HCT116 (cell line): ENCODE measurements at regions not wholly inside any gene's neighbourhood (a gene's known extent, or its start where the extent isn't known, plus 50 kb on each side); places are given as distances from the start of the nearest gene placed in this dataset.

Experiments used
- ATAC-seq: fragments of 200-7000 bp; cut with Tn5 transposase; 2 replicates; pipeline ENCODE4 v1.9.1; 2020; ENCODE audit warnings: mild to moderate bottlenecking, moderate library complexity
- BruUV-seq: library from RNA; stranded (reverse); fragments of 400-500 nt; replicated peaks from 2 replicates; lab custom pipeline; 2021; lab: Mats Ljungman, UMichigan
- CTCF ChIA-PET: fragments of 300-600 bp; sonication (Branson Sonifier 250); formaldehyde crosslinking; loops from one replicate; lab custom pipeline; 2021; ENCODE audit warnings: antibody characterized with exemption; lab: Charles Lee
- POLR2A ChIA-PET: fragments of 300-600, 350-600 bp; sonication (Branson Sonifier 250); formaldehyde crosslinking; loops from one replicate; lab custom pipeline; 2021; ENCODE audit warnings: antibody characterized with exemption; lab: Charles Lee
- RAD21 ChIA-PET, 2 experiments: fragments of 300-600 bp; sonication (Branson Sonifier 250); formaldehyde crosslinking; loops; one replicate each; lab custom pipeline; 2023; ENCODE audit warnings: low total read pairs in 2 of 2; ENCODE audit not compliant: uncharacterized antibody in 2 of 2, unreplicated experiment in 2 of 2, low non-redundant PET in 1 of 2; lab: Charles Lee
- DNase-seq: peaks from one replicate; pipeline ENCODE4 v3.0.0-alpha.2; 2010; ENCODE audit warnings: low read depth, low spot score
- H2AFZ ChIP-seq: fragments of 200-600 bp; shearing (Covaris generic), sonication (generic); 2 replicates; pipeline ENCODE4 v1.6.1; 2017; ENCODE audit warnings: low read depth, mixed run types, mixed read lengths, antibody characterized with exemption, low read length; ENCODE audit not compliant: poor library complexity, severe bottlenecking
- H3K27ac ChIP-seq: 2 replicates; pipeline ENCODE4 v1.5.1; 2012; ENCODE audit warnings: low read depth, low read length
- H3K27me3 ChIP-seq: fragments of 200-600 bp; sonication (generic); 2 replicates; pipeline ENCODE4 v1.6.1; 2016; ENCODE audit warnings: mixed run types, low read length, mixed read lengths; ENCODE audit not compliant: insufficient read depth
- H3K36me3 ChIP-seq, 2 experiments: fragments of 200-500 bp in 1 of 2; fragments of 200-600 bp in 1 of 2; sonication (Bioruptor generic) in 1 of 2; sonication (generic) in 1 of 2; 2 replicates each; pipeline versions ENCODE4 v1.5.1 to v1.6.1; 2014 to 2016; ENCODE audit warnings: low read length in 2 of 2, inconsistent platforms in 1 of 2, mixed read lengths in 1 of 2, mixed run types in 1 of 2; ENCODE audit not compliant: insufficient read depth in 2 of 2, control insufficient read depth in 1 of 2
- H3K4me1 ChIP-seq, 2 experiments: fragments of 200-600 bp in 1 of 2; sonication (generic) in 1 of 2; 2 replicates each; pipeline versions ENCODE4 v1.5.1 to v1.6.1; 2012 to 2017; ENCODE audit warnings: low read length in 2 of 2, inconsistent platforms in 1 of 2, mild to moderate bottlenecking in 1 of 2, mixed read lengths in 1 of 2, mixed run types in 1 of 2, moderate library complexity in 1 of 2; ENCODE audit not compliant: insufficient read depth in 2 of 2, control insufficient read depth in 1 of 2
- H3K4me2 ChIP-seq: fragments of 200-600 bp; sonication (generic); 2 replicates; pipeline ENCODE4 v1.6.1; 2017; ENCODE audit warnings: mixed run types, low read length, mixed read lengths
- H3K4me3 ChIP-seq, 2 experiments: fragments of 200-600 bp in 1 of 2; sonication (generic) in 1 of 2; replicated peaks in 1 of 2; 2 replicates each; pipeline ENCODE4 v1.5.1; 2011 to 2016; ENCODE audit warnings: low read length in 2 of 2, control low read depth in 1 of 2, low read depth in 1 of 2, mild to moderate bottlenecking in 1 of 2, mixed read lengths in 1 of 2, mixed run types in 1 of 2
- H3K79me2 ChIP-seq: fragments of 200-600 bp; sonication (generic); 2 replicates; pipeline ENCODE4 v1.6.1; 2017; ENCODE audit warnings: mild to moderate bottlenecking, mixed run types, low read length, moderate library complexity, mixed read lengths; ENCODE audit not compliant: insufficient read depth
- H3K9ac ChIP-seq: fragments of 200-600 bp; sonication (generic); 2 replicates; pipeline ENCODE4 v1.6.1; 2016; ENCODE audit warnings: low read length, mixed read lengths
- H3K9me2 ChIP-seq: fragments of 200-600 bp; sonication (generic), shearing (Covaris generic); 2 replicates; pipeline ENCODE4 v1.6.1; 2017; ENCODE audit warnings: mixed run types, mild to moderate bottlenecking, moderate library complexity; ENCODE audit not compliant: insufficient read depth
- H3K9me3 ChIP-seq, 2 experiments: fragments of 200-500 bp in 1 of 2; fragments of 200-600 bp in 1 of 2; sonication (Bioruptor generic) in 1 of 2; sonication (generic) in 1 of 2; 2 replicates each; pipeline ENCODE4 v1.6.1; 2014 to 2017; ENCODE audit warnings: low read length in 2 of 2, mixed read lengths in 2 of 2, inconsistent platforms in 1 of 2, low read depth in 1 of 2, mild to moderate bottlenecking in 1 of 2, mixed run types in 1 of 2, moderate library complexity in 1 of 2; ENCODE audit not compliant: control insufficient read depth in 1 of 2, insufficient read depth in 1 of 2
- H4K20me1 ChIP-seq: fragments of 200-600 bp; sonication (generic), shearing (Covaris generic); 2 replicates; pipeline ENCODE4 v1.6.1; 2017; ENCODE audit warnings: mixed run types, mild to moderate bottlenecking, moderate library complexity; ENCODE audit not compliant: insufficient read depth
- CBX3 ChIP-seq: IDR thresholded peaks from 2 replicates; pipeline ENCODE4 v1.6.1; 2012; ENCODE audit warnings: low read depth
- CEBPB ChIP-seq: IDR thresholded peaks from 2 replicates; pipeline ENCODE4 v1.6.1; 2012; ENCODE audit warnings: low read depth
- EZH2 ChIP-seq: fragments of 200-600 bp; sonication (generic); IDR thresholded peaks from 2 replicates; pipeline ENCODE4 v1.6.1; 2017; ENCODE audit warnings: antibody characterized with exemption, mixed run types
- FOSL1 ChIP-seq: IDR thresholded peaks from 2 replicates; pipeline ENCODE4 v1.6.1; 2012; ENCODE audit warnings: low read depth
- JUND ChIP-seq: IDR thresholded peaks from 2 replicates; pipeline ENCODE4 v1.6.1; 2012
- TCF7L2 ChIP-seq: IDR thresholded peaks from 2 replicates; pipeline ENCODE4 v1.7.0; 2011; ENCODE audit warnings: borderline replicate concordance, inconsistent platforms; ENCODE audit not compliant: insufficient read depth, insufficient read length; ENCODE audit errors: extremely low read depth
- intact Hi-C: fragments of 100-400 bp; cut with micrococcal nuclease; formaldehyde crosslinking; loops from 2 replicates; pipeline ENCODE4 v1.10.0; 2022
- TF ChIP-seq, protein P1 (sequence below): IDR thresholded peaks from 2 replicates; pipeline ENCODE4 v1.6.1; 2012; ENCODE audit warnings: low read depth
- TF ChIP-seq, protein P2 (sequence below): IDR thresholded peaks from 2 replicates; pipeline ENCODE4 v1.6.1; 2012
- TF ChIP-seq, protein P3 (sequence below): IDR thresholded peaks from 2 replicates; pipeline ENCODE4 v1.6.1; 2012
- TF ChIP-seq, protein P4 (sequence below), 3 experiments: fragments of 200-600 bp in 1 of 3; sonication (generic) in 1 of 3; IDR thresholded peaks in 2 of 3; conservative IDR thresholded peaks in 1 of 3; 2 replicates each; pipeline ENCODE4 v1.5.1; 2012 to 2017; ENCODE audit warnings: low read depth in 2 of 3, low read length in 2 of 3, antibody characterized with exemption in 1 of 3, borderline replicate concordance in 1 of 3, control low read depth in 1 of 3, mild to moderate bottlenecking in 1 of 3, mixed read lengths in 1 of 3, mixed run types in 1 of 3, moderate library complexity in 1 of 3; ENCODE audit not compliant: insufficient read depth in 1 of 3

DNA sequence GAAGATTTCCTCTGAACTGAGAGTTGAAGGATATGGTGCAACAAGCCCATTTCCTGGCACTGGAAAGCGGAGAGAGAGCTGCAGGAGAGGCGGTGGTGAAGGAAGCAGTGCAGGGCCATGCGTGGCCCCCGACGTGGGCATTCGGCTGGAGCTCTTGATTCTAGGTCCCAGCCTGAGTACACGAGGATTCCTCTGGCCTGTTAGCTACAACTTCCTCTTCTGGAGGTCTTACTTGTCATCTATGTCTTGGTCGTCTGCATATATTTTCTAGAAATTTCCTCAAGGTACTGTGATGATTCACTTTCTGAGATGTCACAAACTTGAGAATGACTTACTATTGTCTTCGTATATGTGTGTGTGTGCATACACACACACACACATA, 59.2 kb upstream of the JAZF1 start:
- ChIA-PET POLR2A (no interaction called here), CTCF (no interaction called here), RAD21 (no interaction called here)
- no peak overlapping the region for H3K4me2 ChIP-seq
- H2AFZ ChIP-seq: no peak overlapping the region
- H3K36me3 ChIP-seq: no peaks in the 10 kb centered on the region
- intact Hi-C loops: no loop called here
- TF ChIP-seq CEBPB: no peak
- TF ChIP-seq CBX3: no peak
- TF ChIP-seq TCF7L2: no peak
- TF ChIP-seq, protein P1, sequence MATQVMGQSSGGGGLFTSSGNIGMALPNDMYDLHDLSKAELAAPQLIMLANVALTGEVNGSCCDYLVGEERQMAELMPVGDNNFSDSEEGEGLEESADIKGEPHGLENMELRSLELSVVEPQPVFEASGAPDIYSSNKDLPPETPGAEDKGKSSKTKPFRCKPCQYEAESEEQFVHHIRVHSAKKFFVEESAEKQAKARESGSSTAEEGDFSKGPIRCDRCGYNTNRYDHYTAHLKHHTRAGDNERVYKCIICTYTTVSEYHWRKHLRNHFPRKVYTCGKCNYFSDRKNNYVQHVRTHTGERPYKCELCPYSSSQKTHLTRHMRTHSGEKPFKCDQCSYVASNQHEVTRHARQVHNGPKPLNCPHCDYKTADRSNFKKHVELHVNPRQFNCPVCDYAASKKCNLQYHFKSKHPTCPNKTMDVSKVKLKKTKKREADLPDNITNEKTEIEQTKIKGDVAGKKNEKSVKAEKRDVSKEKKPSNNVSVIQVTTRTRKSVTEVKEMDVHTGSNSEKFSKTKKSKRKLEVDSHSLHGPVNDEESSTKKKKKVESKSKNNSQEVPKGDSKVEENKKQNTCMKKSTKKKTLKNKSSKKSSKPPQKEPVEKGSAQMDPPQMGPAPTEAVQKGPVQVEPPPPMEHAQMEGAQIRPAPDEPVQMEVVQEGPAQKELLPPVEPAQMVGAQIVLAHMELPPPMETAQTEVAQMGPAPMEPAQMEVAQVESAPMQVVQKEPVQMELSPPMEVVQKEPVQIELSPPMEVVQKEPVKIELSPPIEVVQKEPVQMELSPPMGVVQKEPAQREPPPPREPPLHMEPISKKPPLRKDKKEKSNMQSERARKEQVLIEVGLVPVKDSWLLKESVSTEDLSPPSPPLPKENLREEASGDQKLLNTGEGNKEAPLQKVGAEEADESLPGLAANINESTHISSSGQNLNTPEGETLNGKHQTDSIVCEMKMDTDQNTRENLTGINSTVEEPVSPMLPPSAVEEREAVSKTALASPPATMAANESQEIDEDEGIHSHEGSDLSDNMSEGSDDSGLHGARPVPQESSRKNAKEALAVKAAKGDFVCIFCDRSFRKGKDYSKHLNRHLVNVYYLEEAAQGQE: no peak
- TF ChIP-seq, protein P2, sequence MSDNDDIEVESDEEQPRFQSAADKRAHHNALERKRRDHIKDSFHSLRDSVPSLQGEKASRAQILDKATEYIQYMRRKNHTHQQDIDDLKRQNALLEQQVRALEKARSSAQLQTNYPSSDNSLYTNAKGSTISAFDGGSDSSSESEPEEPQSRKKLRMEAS: no peak
- TF ChIP-seq JUND: no peak
- no peak for TF ChIP-seq EZH2
- no peak for TF ChIP-seq FOSL1
- TF ChIP-seq, protein P3, sequence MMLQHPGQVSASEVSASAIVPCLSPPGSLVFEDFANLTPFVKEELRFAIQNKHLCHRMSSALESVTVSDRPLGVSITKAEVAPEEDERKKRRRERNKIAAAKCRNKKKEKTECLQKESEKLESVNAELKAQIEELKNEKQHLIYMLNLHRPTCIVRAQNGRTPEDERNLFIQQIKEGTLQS: no peak
- TF ChIP-seq, protein P4, sequence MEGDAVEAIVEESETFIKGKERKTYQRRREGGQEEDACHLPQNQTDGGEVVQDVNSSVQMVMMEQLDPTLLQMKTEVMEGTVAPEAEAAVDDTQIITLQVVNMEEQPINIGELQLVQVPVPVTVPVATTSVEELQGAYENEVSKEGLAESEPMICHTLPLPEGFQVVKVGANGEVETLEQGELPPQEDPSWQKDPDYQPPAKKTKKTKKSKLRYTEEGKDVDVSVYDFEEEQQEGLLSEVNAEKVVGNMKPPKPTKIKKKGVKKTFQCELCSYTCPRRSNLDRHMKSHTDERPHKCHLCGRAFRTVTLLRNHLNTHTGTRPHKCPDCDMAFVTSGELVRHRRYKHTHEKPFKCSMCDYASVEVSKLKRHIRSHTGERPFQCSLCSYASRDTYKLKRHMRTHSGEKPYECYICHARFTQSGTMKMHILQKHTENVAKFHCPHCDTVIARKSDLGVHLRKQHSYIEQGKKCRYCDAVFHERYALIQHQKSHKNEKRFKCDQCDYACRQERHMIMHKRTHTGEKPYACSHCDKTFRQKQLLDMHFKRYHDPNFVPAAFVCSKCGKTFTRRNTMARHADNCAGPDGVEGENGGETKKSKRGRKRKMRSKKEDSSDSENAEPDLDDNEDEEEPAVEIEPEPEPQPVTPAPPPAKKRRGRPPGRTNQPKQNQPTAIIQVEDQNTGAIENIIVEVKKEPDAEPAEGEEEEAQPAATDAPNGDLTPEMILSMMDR (IDR thresholded peaks at IDR 0.05 in 2 of 3, conservative IDR thresholded peaks at IDR 0.05 in 1 of 3; ENCODE audit: borderline replicate concordance in 1 of 3, insufficient read depth in 1 of 3, low read depth in 2 of 3, low read length in 2 of 3): no peak
- DNase-seq (no peak), ATAC-seq (no peak)
- no peaks in the 10 kb centered on the region for H3K79me2 ChIP-seq
- H4K20me1 ChIP-seq: no peaks in the 10 kb centered on the region
- H3K4me1 ChIP-seq: no peaks in the 10 kb centered on the region
- no peak overlapping the region for H3K9ac ChIP-seq
- H3K9me2 ChIP-seq: no peaks in the 10 kb centered on the region
- no peak overlapping the region for H3K4me3 ChIP-seq
- no peaks in the 10 kb centered on the region for H3K27me3 ChIP-seq
- BruUV-seq: no TSS peak
- no peak overlapping the region for H3K27ac ChIP-seq
- no peaks in the 10 kb centered on the region for H3K9me3 ChIP-seq
